HepG2 (cell line): ENCODE measurements at regions not wholly inside any gene's neighbourhood (a gene's known extent, or its start where the extent isn't known, plus 50 kb on each side); places are given as distances from the start of the nearest gene placed in this dataset.

Experiments used
- ATAC-seq: fragments of 200-7000 bp; cut with Tn5 transposase; 3 replicates; pipeline ENCODE4 v1.9.1; 2020; ENCODE audit warnings: mild to moderate bottlenecking, moderate library complexity
- BruUV-seq: library from RNA; stranded (reverse); fragments of 400-500 nt; replicated peaks from 2 replicates; lab custom pipeline; 2021; lab: Mats Ljungman, UMichigan
- CTCF ChIA-PET: fragments of 300-600 bp; formaldehyde crosslinking; extraction: SDS; loops from one replicate; lab custom pipeline; 2021; ENCODE audit warnings: low total read pairs, inconsistent platforms, low intra/inter-chr PET ratio; lab: Yijun Ruan, JAX
- POLR2A ChIA-PET: fragments of 350-600 bp; sonication (Branson Sonifier 250); formaldehyde crosslinking; loops from one replicate; lab custom pipeline; 2020; ENCODE audit warnings: antibody characterized with exemption, inconsistent platforms; lab: Yijun Ruan, JAX
- DNase-seq: peaks from one replicate; pipeline ENCODE4 v3.0.0-alpha.2; 2015; ENCODE audit warnings: low spot score
- FAIRE-seq: peaks from 3 replicates; lab custom pipeline; 2011; peaks lifted over from hg19 to GRCh38; lab: Jason Lieb, UNC
- H2AFZ ChIP-seq: one replicate; pipeline ENCODE4 v1.6.1; 2011; ENCODE audit warnings: low read length, inconsistent platforms
- H3K27ac ChIP-seq: fragments of 300-600 bp; 3 replicates; pipeline ENCODE4 v1.8.0; 2011; ENCODE audit warnings: mixed run types, mild to moderate bottlenecking, mixed read lengths, low read length, inconsistent platforms; ENCODE audit not compliant: insufficient read depth; ENCODE audit errors: extremely low read length
- H3K27me3 ChIP-seq, 2 experiments: fragments of 200-600 bp in 1 of 2; 2 replicates in 1 of 2; 3 replicates in 1 of 2; pipeline versions ENCODE4 v1.6.0 to v1.8.0; 2011; ENCODE audit warnings: low read length in 2 of 2, mild to moderate bottlenecking in 2 of 2, moderate library complexity in 2 of 2, inconsistent platforms in 1 of 2; ENCODE audit not compliant: insufficient read depth in 2 of 2, control insufficient read depth in 1 of 2
- H3K36me3 ChIP-seq, 2 experiments: fragments of 200-600 bp in 1 of 2; replicated peaks in 1 of 2; 2 replicates in 1 of 2; 3 replicates in 1 of 2; pipeline versions ENCODE4 v1.5.1 to v1.8.0; 2011; ENCODE audit warnings: low read length in 2 of 2, inconsistent platforms in 1 of 2; ENCODE audit not compliant: insufficient read depth in 2 of 2, control insufficient read depth in 1 of 2
- H3K4me1 ChIP-seq: 2 replicates; pipeline ENCODE4 v1.5.1; 2012; ENCODE audit warnings: low read length, inconsistent platforms; ENCODE audit not compliant: insufficient read depth
- H3K4me2 ChIP-seq: 2 replicates; pipeline ENCODE4 v1.6.0; 2011; ENCODE audit warnings: low read depth, low read length, inconsistent platforms
- H3K4me3 ChIP-seq, 3 experiments: fragments of 200-600 bp in 1 of 3; sonication (generic), shearing (Covaris generic) in 1 of 3; replicated peaks in 1 of 3; 2 replicates each; pipeline ENCODE4 v1.5.1; 2011 to 2016; ENCODE audit warnings: low read length in 3 of 3, inconsistent platforms in 2 of 3, low read depth in 2 of 3, mild to moderate bottlenecking in 2 of 3, control low read depth in 1 of 3, mixed read lengths in 1 of 3; ENCODE audit not compliant: insufficient read depth in 1 of 3
- H3K79me2 ChIP-seq: one replicate; pipeline ENCODE4 v1.6.1; 2011; ENCODE audit warnings: low read length, inconsistent platforms; ENCODE audit not compliant: insufficient read depth
- H3K9ac ChIP-seq: 2 replicates; pipeline ENCODE4 v1.6.0; 2011; ENCODE audit warnings: mild to moderate bottlenecking, low read depth, low read length, inconsistent platforms; ENCODE audit not compliant: insufficient read depth
- H3K9me3 ChIP-seq: 2 replicates; pipeline ENCODE4 v1.5.1; 2012; ENCODE audit warnings: mild to moderate bottlenecking, low read length
- H4K20me1 ChIP-seq: 2 replicates; pipeline ENCODE4 v1.6.0; 2011; ENCODE audit warnings: inconsistent platforms, mild to moderate bottlenecking, low read length, moderate library complexity; ENCODE audit not compliant: insufficient read depth
- BCL6 ChIP-seq: IDR thresholded peaks from 2 replicates; pipeline ENCODE4 v1.6.1; 2016; ENCODE audit warnings: missing genetic modification reagents, missing compliant biosample characterization
- DZIP1 ChIP-seq: sonication (generic); formaldehyde crosslinking; IDR thresholded peaks from 2 replicates; pipeline ENCODE4 v1.5.0; 2020; ENCODE audit warnings: mild to moderate bottlenecking, missing genetic modification reagents
- IRF2 ChIP-seq: IDR thresholded peaks from 2 replicates; pipeline ENCODE4 v1.6.1; 2018; ENCODE audit warnings: missing genetic modification reagents, missing compliant biosample characterization
- KMT2B ChIP-seq: IDR thresholded peaks from 2 replicates; pipeline ENCODE4 v1.6.1; 2016; ENCODE audit warnings: missing genetic modification reagents, missing compliant biosample characterization
- NCOA1 ChIP-seq: sonication (generic); formaldehyde crosslinking; IDR thresholded peaks from 2 replicates; pipeline ENCODE4 v1.9.0; 2021; ENCODE audit warnings: missing genetic modification reagents
- ONECUT2 ChIP-seq: sonication (generic); formaldehyde crosslinking; IDR thresholded peaks from 2 replicates; pipeline ENCODE4 v1.4.0; 2020; ENCODE audit warnings: missing genetic modification reagents
- RBM22 ChIP-seq: fragments of 200-400 bp; formaldehyde crosslinking; optimal IDR thresholded peaks from 2 replicates; pipeline ENCODE3; 2017; ENCODE audit warnings: mild to moderate bottlenecking, low read length, moderate library complexity
- THAP11 ChIP-seq: IDR thresholded peaks from 2 replicates; pipeline ENCODE4 v1.6.1; 2016; ENCODE audit warnings: missing biosample characterization, missing genetic modification reagents
- ZNF224 ChIP-seq: sonication (generic); formaldehyde crosslinking; IDR thresholded peaks from 2 replicates; pipeline ENCODE4 v1.5.0; 2020; ENCODE audit warnings: mild to moderate bottlenecking, missing genetic modification reagents
- ZNF282 ChIP-seq: fragments of 450-650 bp; IDR thresholded peaks from 2 replicates; pipeline ENCODE4 v1.6.1; 2018; ENCODE audit not compliant: partially characterized antibody
- ZNF460 ChIP-seq: sonication (generic); formaldehyde crosslinking; IDR thresholded peaks from 2 replicates; pipeline ENCODE4 v1.5.1; 2020; ENCODE audit warnings: missing genetic modification reagents, mild to moderate bottlenecking, borderline replicate concordance
- ZNF597 ChIP-seq: sonication (generic); formaldehyde crosslinking; IDR thresholded peaks from 2 replicates; pipeline ENCODE4 v1.5.0; 2020; ENCODE audit warnings: missing genetic modification reagents
- ZNF704 ChIP-seq: sonication (generic); formaldehyde crosslinking; IDR thresholded peaks from 2 replicates; pipeline ENCODE4 v1.8.1; 2023; ENCODE audit warnings: mild to moderate bottlenecking, inconsistent platforms, moderate library complexity, missing genetic modification reagents, borderline replicate concordance
- ZSCAN21 ChIP-seq: sonication (generic); formaldehyde crosslinking; IDR thresholded peaks from 2 replicates; pipeline ENCODE4 v1.8.0; 2022; ENCODE audit warnings: mild to moderate bottlenecking, missing genetic modification reagents, moderate library complexity, borderline replicate concordance
- WGBS: methylation state at CpG from one replicate; pipeline ENCODE4 v1.1.6; 2017; ENCODE audit warnings: low lambda C conversion rate; 5-methylcytosine and 5-hydroxymethylcytosine counted together
- in situ Hi-C: cut with HindIII; loops from 2 replicates; pipeline ENCODE4 v1.10.0; 2017; ENCODE audit warnings: low pct_unique_long_range_greater_than_20kb; ENCODE audit not compliant: extremely low pct_ligation_motif_present
- intact Hi-C: fragments of 100-400 bp; cut with micrococcal nuclease; formaldehyde crosslinking; loops from one replicate; pipeline ENCODE4 v1.10.0; 2022; ENCODE audit not compliant: unreplicated experiment

- Histone ChIP-seq H3K36me3 (no peaks in the 10 kb centered on the region), H3K27ac (no peak overlapping the region), H3K9me3 (no peaks in the 10 kb centered on the region), H3K4me1 (no peaks in the 10 kb centered on the region), H3K4me3 (no peak overlapping the region), H3K27me3 (no peaks in the 10 kb centered on the region), H3K79me2 (no peaks in the 10 kb centered on the region), H3K4me2 (no peak overlapping the region), H3K9ac (no peak overlapping the region), H4K20me1 (no peaks in the 10 kb centered on the region), H2AFZ (no peak overlapping the region)
- DNase-seq (no peak), FAIRE-seq (no peak), ATAC-seq (no peak)
- intact Hi-C loops (no loop called here), in situ Hi-C loops (no loop called here)
- ChIA-PET CTCF (no interaction called here), POLR2A (no interaction called here)
- WGBS = 0% methylated on average over 2 of the region's 2 CpGs
- TF ChIP-seq ZNF597 (CRISPR knock-in tag) (no peak), ONECUT2 (CRISPR knock-in tag) (no peak), NCOA1 (CRISPR knock-in tag) (no peak), THAP11 (CRISPR knock-in tag) (no peak), DZIP1 (CRISPR knock-in tag) (no peak), BCL6 (CRISPR knock-in tag) (no peak), ZNF460 (no peak), RBM22 (no peak), ZNF224 (CRISPR knock-in tag) (no peak), IRF2 (no peak), ZNF282 (no peak), ZNF704 (no peak), ZSCAN21 (no peak), KMT2B (CRISPR knock-in tag) (no peak)
- BruUV-seq = no TSS peak
Observed at GRCh38 chr2:34320056-34320455, 721.0 kb upstream of the FAM98A start.
